ENCODE measurements at regions not wholly inside any gene's neighbourhood (a gene's known extent, or its start where the extent isn't known, plus 50 kb on each side); places are given as distances from the start of the nearest gene placed in this dataset.

DNA sequence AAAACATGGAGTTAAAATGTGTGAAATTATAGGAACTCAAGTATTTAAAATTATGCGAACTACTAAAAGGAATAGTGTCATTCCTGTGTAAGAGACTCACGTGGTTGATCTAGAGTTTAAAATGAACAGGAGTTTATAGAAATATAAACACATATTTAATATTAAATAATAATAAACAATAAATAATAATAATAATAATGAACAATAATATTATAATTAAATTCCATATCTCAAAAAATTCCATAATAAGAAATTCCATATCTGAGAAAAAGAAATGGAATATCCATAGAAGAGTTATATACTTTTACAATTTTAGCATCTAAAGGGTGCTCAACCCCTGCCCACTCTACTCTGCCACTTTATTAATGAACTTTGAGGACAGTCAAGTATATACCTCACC lies 429.6 kb downstream of the TNS3 start:
- no peaks in the 10 kb centered on the region for H3K36me3 Mint-ChIP-seq (ENCODE audit: low read depth)
- Histone ChIP-seq H3K4me2 (no peak overlapping the region), H3F3A (replicated peaks; ENCODE audit: low read depth) (no peaks in the 10 kb centered on the region), H3K36me3 (ENCODE audit: insufficient read depth) (no peaks in the 10 kb centered on the region), H3K4me3 (no peak overlapping the region), H3K4me1 (ENCODE audit: insufficient read depth) (peaks cover 19% of the 10 kb centered on the region), H3K9me2 (ENCODE audit: insufficient read depth) (no peaks in the 10 kb centered on the region), H3K27ac (ENCODE audit: low read depth) (no peak overlapping the region), H4K20me1 (replicated peaks; ENCODE audit: insufficient read depth) (no peaks in the 10 kb centered on the region), H3K27me3 (ENCODE audit: insufficient read depth) (no peaks in the 10 kb centered on the region), H2AFZ (no peak overlapping the region), H3K79me2 (replicated peaks; ENCODE audit: insufficient read depth) (no peaks in the 10 kb centered on the region)
- ATAC-seq (no peak), DNase-seq (ENCODE audit: low spot score) (no peak)
- no peaks in the 10 kb centered on the region for H3K27me3 Mint-ChIP-seq (ENCODE audit: insufficient read depth, low read depth, poor library complexity)
- TF ChIP-seq, protein P1, sequence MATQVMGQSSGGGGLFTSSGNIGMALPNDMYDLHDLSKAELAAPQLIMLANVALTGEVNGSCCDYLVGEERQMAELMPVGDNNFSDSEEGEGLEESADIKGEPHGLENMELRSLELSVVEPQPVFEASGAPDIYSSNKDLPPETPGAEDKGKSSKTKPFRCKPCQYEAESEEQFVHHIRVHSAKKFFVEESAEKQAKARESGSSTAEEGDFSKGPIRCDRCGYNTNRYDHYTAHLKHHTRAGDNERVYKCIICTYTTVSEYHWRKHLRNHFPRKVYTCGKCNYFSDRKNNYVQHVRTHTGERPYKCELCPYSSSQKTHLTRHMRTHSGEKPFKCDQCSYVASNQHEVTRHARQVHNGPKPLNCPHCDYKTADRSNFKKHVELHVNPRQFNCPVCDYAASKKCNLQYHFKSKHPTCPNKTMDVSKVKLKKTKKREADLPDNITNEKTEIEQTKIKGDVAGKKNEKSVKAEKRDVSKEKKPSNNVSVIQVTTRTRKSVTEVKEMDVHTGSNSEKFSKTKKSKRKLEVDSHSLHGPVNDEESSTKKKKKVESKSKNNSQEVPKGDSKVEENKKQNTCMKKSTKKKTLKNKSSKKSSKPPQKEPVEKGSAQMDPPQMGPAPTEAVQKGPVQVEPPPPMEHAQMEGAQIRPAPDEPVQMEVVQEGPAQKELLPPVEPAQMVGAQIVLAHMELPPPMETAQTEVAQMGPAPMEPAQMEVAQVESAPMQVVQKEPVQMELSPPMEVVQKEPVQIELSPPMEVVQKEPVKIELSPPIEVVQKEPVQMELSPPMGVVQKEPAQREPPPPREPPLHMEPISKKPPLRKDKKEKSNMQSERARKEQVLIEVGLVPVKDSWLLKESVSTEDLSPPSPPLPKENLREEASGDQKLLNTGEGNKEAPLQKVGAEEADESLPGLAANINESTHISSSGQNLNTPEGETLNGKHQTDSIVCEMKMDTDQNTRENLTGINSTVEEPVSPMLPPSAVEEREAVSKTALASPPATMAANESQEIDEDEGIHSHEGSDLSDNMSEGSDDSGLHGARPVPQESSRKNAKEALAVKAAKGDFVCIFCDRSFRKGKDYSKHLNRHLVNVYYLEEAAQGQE (IDR thresholded peaks at IDR 0.05; ENCODE audit: unreplicated experiment): no peak
- TF ChIP-seq EZH2phosphoT487 (IDR thresholded peaks at IDR 0.05; ENCODE audit: unreplicated experiment): no peak
- TF ChIP-seq ZNF114 (CRISPR knock-in tag; IDR thresholded peaks at IDR 0.05): no peak
- TF ChIP-seq NANOG (IDR thresholded peaks at IDR 0.05; ENCODE audit: borderline replicate concordance): no peak
- no peak for TF ChIP-seq EZH2 (IDR thresholded peaks at IDR 0.05; ENCODE audit: low read depth, unreplicated experiment)
- H3K4me3 Mint-ChIP-seq: no peak overlapping the region
- no peaks in the 10 kb centered on the region; the same call in 2 of the 3 replicates for H3K9me3 Mint-ChIP-seq
- H3K4me1 Mint-ChIP-seq: peaks cover 17% of the 10 kb centered on the region
- H3K27ac Mint-ChIP-seq: no peak overlapping the region

DNA sequence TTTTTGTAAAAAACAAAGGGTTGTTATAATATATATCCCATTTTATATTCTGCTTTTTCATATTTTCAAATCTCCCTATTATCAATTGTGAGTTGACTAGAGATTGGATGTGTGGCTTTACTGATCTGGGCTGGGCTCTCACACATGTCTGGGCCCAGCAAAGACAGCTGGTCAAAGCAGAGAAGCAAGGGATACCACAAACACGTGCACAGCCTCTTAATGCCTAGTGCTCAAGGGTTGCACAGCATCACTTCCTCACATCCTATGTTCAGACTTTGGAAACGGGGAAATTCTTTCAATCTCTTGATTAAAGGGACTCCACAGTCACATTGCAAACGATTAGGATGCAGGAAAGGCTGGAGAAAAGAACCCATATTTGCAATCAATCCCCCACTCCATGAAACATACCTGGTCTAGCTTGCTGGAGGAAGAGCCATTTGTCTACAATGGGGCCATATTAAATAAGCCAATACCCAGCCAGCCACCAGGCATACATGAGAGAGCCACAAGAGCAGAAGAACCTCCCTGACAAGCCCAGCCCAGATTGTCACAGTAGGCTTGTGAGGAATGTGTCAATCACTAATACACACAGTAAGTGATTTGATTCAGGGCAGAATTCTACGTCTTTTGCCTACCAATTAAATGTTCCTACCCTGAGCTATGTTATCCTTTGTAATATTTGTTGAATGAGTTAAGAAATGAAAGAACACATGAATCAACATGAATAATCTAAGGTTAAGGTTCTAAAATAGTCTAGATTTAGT lies 431.2 kb downstream of the TNS3 start:
- no peak overlapping the region for H2AFZ ChIP-seq
- ATAC-seq: no peak
- no peaks in the 10 kb centered on the region; the same call in 2 of the 3 replicates for H3K9me3 Mint-ChIP-seq

More for the DNA sequence above, 431.2 kb downstream of the TNS3 start:
- Histone ChIP-seq H3K4me2 (no peak overlapping the region), H3K4me3 (no peak overlapping the region), H3K27me3 (ENCODE audit: insufficient read depth) (no peaks in the 10 kb centered on the region), H4K20me1 (replicated peaks; ENCODE audit: insufficient read depth) (no peaks in the 10 kb centered on the region), H3K4me1 (ENCODE audit: insufficient read depth) (peaks cover 19% of the 10 kb centered on the region), H3K79me2 (replicated peaks; ENCODE audit: insufficient read depth) (no peaks in the 10 kb centered on the region), H3K36me3 (ENCODE audit: insufficient read depth) (no peaks in the 10 kb centered on the region), H3F3A (replicated peaks; ENCODE audit: low read depth) (no peaks in the 10 kb centered on the region), H3K9me2 (ENCODE audit: insufficient read depth) (no peaks in the 10 kb centered on the region), H3K27ac (ENCODE audit: low read depth) (no peak overlapping the region)
- no peaks in the 10 kb centered on the region for H3K36me3 Mint-ChIP-seq (ENCODE audit: low read depth)
- H3K27me3 Mint-ChIP-seq (ENCODE audit: insufficient read depth, low read depth, poor library complexity): no peaks in the 10 kb centered on the region
- no peak for DNase-seq (ENCODE audit: low spot score)
- TF ChIP-seq ZNF331 (CRISPR knock-in tag; IDR thresholded peaks at IDR 0.05; ENCODE audit: low read depth) (peak; percentile 73), CREB1 (CRISPR knock-in tag; IDR thresholded peaks at IDR 0.05; ENCODE audit: low read depth) (no peak)
- TF ChIP-seq, protein P2, sequence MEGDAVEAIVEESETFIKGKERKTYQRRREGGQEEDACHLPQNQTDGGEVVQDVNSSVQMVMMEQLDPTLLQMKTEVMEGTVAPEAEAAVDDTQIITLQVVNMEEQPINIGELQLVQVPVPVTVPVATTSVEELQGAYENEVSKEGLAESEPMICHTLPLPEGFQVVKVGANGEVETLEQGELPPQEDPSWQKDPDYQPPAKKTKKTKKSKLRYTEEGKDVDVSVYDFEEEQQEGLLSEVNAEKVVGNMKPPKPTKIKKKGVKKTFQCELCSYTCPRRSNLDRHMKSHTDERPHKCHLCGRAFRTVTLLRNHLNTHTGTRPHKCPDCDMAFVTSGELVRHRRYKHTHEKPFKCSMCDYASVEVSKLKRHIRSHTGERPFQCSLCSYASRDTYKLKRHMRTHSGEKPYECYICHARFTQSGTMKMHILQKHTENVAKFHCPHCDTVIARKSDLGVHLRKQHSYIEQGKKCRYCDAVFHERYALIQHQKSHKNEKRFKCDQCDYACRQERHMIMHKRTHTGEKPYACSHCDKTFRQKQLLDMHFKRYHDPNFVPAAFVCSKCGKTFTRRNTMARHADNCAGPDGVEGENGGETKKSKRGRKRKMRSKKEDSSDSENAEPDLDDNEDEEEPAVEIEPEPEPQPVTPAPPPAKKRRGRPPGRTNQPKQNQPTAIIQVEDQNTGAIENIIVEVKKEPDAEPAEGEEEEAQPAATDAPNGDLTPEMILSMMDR (conservative IDR thresholded peaks at IDR 0.05; ENCODE audit: low read depth in 2 of 2): no peak
- no peak overlapping the region for H3K27ac Mint-ChIP-seq
- peaks cover 17% of the 10 kb centered on the region for H3K4me1 Mint-ChIP-seq
- H3K4me3 Mint-ChIP-seq: no peak overlapping the region
